WTC11 (cell line): ENCODE measurements at regions not wholly inside any gene's neighbourhood (a gene's known extent, or its start where the extent isn't known, plus 50 kb on each side); places are given as distances from the start of the nearest gene placed in this dataset.

Source experiments
- ATAC-seq: fragments of 200-7000 bp; cut with Tn5 transposase; 2 replicates; pipeline ENCODE4 v1.10.0; 2021; ENCODE audit warnings: mild to moderate bottlenecking, moderate library complexity
- CTCF ChIA-PET: fragments of 300-600 bp; sonication (Branson Sonifier 250); formaldehyde crosslinking; loops from one replicate; lab custom pipeline; 2021; ENCODE audit warnings: antibody characterized with exemption; lab: Charles Lee
- POLR2A ChIA-PET: fragments of 350-600 bp; sonication (Branson Sonifier 250); formaldehyde crosslinking; loops from one replicate; lab custom pipeline; 2021; ENCODE audit warnings: antibody characterized with exemption; lab: Charles Lee
- DNase-seq: peaks from one replicate; pipeline ENCODE4 v3.0.0; 2021; ENCODE audit warnings: low spot score
- H3K27ac Mint-ChIP-seq: 2 replicates; pipeline ENCODE4 v1.8.0; 2021; ENCODE audit warnings: mixed read lengths
- H3K27me3 Mint-ChIP-seq: 2 replicates; pipeline ENCODE4 v1.8.0; 2021; ENCODE audit warnings: low read depth, mild to moderate bottlenecking, moderate library complexity, mixed read lengths
- H3K36me3 Mint-ChIP-seq: 2 replicates; pipeline ENCODE4 v1.8.0; 2021; ENCODE audit warnings: mixed read lengths
- H3K4me1 Mint-ChIP-seq: 2 replicates; pipeline ENCODE4 v1.8.0; 2022; ENCODE audit warnings: mixed read lengths
- H3K4me3 Mint-ChIP-seq: 2 replicates; pipeline ENCODE4 v1.8.0; 2021; ENCODE audit warnings: mild to moderate bottlenecking, moderate library complexity, mixed read lengths
- H3K9me3 Mint-ChIP-seq: 2 replicates; pipeline ENCODE4 v1.8.0; 2021; ENCODE audit warnings: mixed read lengths
- ATF3 ChIP-seq: sonication (generic); formaldehyde crosslinking; conservative IDR thresholded peaks from 2 replicates; pipeline ENCODE4 v1.8.1; 2022; ENCODE audit warnings: mild to moderate bottlenecking, missing genetic modification reagents
- ATF6 ChIP-seq: sonication (generic); formaldehyde crosslinking; IDR thresholded peaks from 2 replicates; pipeline ENCODE4 v1.8.1; 2023; ENCODE audit warnings: mild to moderate bottlenecking, missing genetic modification reagents
- CDX4 ChIP-seq: fragments of 250-450 bp; sonication (Bioruptor Pico); IDR thresholded peaks from 2 replicates; pipeline ENCODE4 v1.9.0; 2021; ENCODE audit warnings: moderate library complexity, mild to moderate bottlenecking, inconsistent platforms, borderline replicate concordance
- ERG ChIP-seq: fragments of 250-450 bp; sonication (Bioruptor Pico); IDR thresholded peaks from 2 replicates; pipeline ENCODE4 v1.8.0; 2021; ENCODE audit warnings: mild to moderate bottlenecking
- ESRRA ChIP-seq: sonication (generic); formaldehyde crosslinking; IDR thresholded peaks from 2 replicates; pipeline ENCODE4 v1.8.1; 2022; ENCODE audit warnings: mild to moderate bottlenecking, missing genetic modification reagents, borderline replicate concordance
- FOXP1 ChIP-seq: sonication (generic); formaldehyde crosslinking; IDR thresholded peaks from 2 replicates; pipeline ENCODE4 v1.8.0; 2022; ENCODE audit warnings: missing genetic modification reagents, mild to moderate bottlenecking, moderate library complexity, borderline replicate concordance
- FOXP4 ChIP-seq: sonication (generic); formaldehyde crosslinking; IDR thresholded peaks from 2 replicates; pipeline ENCODE4 v1.8.0; 2022; ENCODE audit warnings: mild to moderate bottlenecking, missing genetic modification reagents
- NFYB ChIP-seq: sonication (generic); formaldehyde crosslinking; conservative IDR thresholded peaks from 2 replicates; pipeline ENCODE4 v1.8.0; 2022; ENCODE audit warnings: low read depth, missing genetic modification reagents
- NR2C2 ChIP-seq: sonication (generic); formaldehyde crosslinking; IDR thresholded peaks from 2 replicates; pipeline ENCODE4 v1.8.0; 2022; ENCODE audit warnings: mild to moderate bottlenecking, missing genetic modification reagents
- OVOL2 ChIP-seq: fragments of 250-450 bp; sonication (Bioruptor Pico); IDR thresholded peaks from 2 replicates; pipeline ENCODE4 v1.9.0; 2021; ENCODE audit warnings: mild to moderate bottlenecking, borderline replicate concordance
- SMAD3 ChIP-seq: sonication (generic); formaldehyde crosslinking; IDR thresholded peaks from 2 replicates; pipeline ENCODE4 v1.8.0; 2022; ENCODE audit warnings: missing genetic modification reagents, mild to moderate bottlenecking, borderline replicate concordance
- TEAD1 ChIP-seq: sonication (generic); formaldehyde crosslinking; IDR thresholded peaks from 2 replicates; pipeline ENCODE4 v1.8.0; 2022; ENCODE audit warnings: mild to moderate bottlenecking, missing genetic modification reagents
- USF2 ChIP-seq: sonication (generic); formaldehyde crosslinking; IDR thresholded peaks from 2 replicates; pipeline ENCODE4 v1.8.1; 2023; ENCODE audit warnings: mild to moderate bottlenecking, missing genetic modification reagents, moderate library complexity
- ZBTB21 ChIP-seq: sonication (generic); formaldehyde crosslinking; IDR thresholded peaks from 2 replicates; pipeline ENCODE4 v1.8.1; 2023; ENCODE audit warnings: mild to moderate bottlenecking, missing genetic modification reagents, borderline replicate concordance
- ZBTB43 ChIP-seq: sonication (generic); formaldehyde crosslinking; IDR thresholded peaks from 2 replicates; pipeline ENCODE4 v1.8.1; 2023; ENCODE audit warnings: mild to moderate bottlenecking, missing genetic modification reagents
- ZNF121 ChIP-seq: sonication (generic); formaldehyde crosslinking; IDR thresholded peaks from 2 replicates; pipeline ENCODE4 v1.8.0; 2023; ENCODE audit warnings: missing genetic modification reagents
- ZNF219 ChIP-seq: sonication (generic); formaldehyde crosslinking; IDR thresholded peaks from 2 replicates; pipeline ENCODE4 v1.8.0; 2023; ENCODE audit warnings: missing genetic modification reagents, mild to moderate bottlenecking, borderline replicate concordance
- ZNF317 ChIP-seq: sonication (generic); formaldehyde crosslinking; IDR thresholded peaks from 2 replicates; pipeline ENCODE4 v1.8.1; 2023; ENCODE audit warnings: low read depth, mild to moderate bottlenecking, moderate library complexity, missing genetic modification reagents, borderline replicate concordance
- ZNF416 ChIP-seq: fragments of 250-450 bp; sonication (Bioruptor Pico); IDR thresholded peaks from 2 replicates; pipeline ENCODE4 v1.9.0; 2021; ENCODE audit warnings: mild to moderate bottlenecking, inconsistent platforms
- ZNF512 ChIP-seq: sonication (generic); formaldehyde crosslinking; IDR thresholded peaks from 2 replicates; pipeline ENCODE4 v1.8.1; 2022; ENCODE audit warnings: missing genetic modification reagents, borderline replicate concordance
- ZNF671 ChIP-seq: fragments of 250-450 bp; sonication (Bioruptor Pico); IDR thresholded peaks from 2 replicates; pipeline ENCODE4 v1.8.0; 2021; ENCODE audit warnings: mild to moderate bottlenecking

- no peak for TF ChIP-seq ZNF512 (CRISPR knock-in tag)
- TF ChIP-seq NR2C2 (CRISPR knock-in tag) = no peak
- H3K36me3 Mint-ChIP-seq = no peaks in the 10 kb centered on the region
- POLR2A ChIA-PET = no interaction called here
- H3K4me3 Mint-ChIP-seq = no peak overlapping the region
- no peaks in the 10 kb centered on the region for H3K4me1 Mint-ChIP-seq
- DNase-seq (no peak), ATAC-seq (no peak)
- CTCF ChIA-PET = no interaction called here
- H3K9me3 Mint-ChIP-seq = peaks cover 10% of the 10 kb centered on the region; the same call in 1 of the 2 replicates
- no peaks in the 10 kb centered on the region for H3K27me3 Mint-ChIP-seq
- H3K27ac Mint-ChIP-seq = no peak overlapping the region
Measured at GRCh38 chr13:76600081-76600480, 286.1 kb downstream of the KCTD12 start.

GRCh38 chr13:76597868-76598267 lies 288.3 kb downstream of the KCTD12 start:
- H3K27ac Mint-ChIP-seq = no peak overlapping the region
- no peak overlapping the region for H3K4me3 Mint-ChIP-seq
- H3K4me1 Mint-ChIP-seq = no peaks in the 10 kb centered on the region
- H3K36me3 Mint-ChIP-seq = no peaks in the 10 kb centered on the region
- no peak for ATAC-seq
- POLR2A ChIA-PET = no interaction called here
- H3K9me3 Mint-ChIP-seq = peaks cover 8% of the 10 kb centered on the region
- TF ChIP-seq ZNF219 (CRISPR knock-in tag) (no peak), OVOL2 (CRISPR knock-in tag) (no peak), ZNF121 (CRISPR knock-in tag) (no peak), ERG (CRISPR knock-in tag) (no peak), SMAD3 (CRISPR knock-in tag) (no peak), ZNF317 (CRISPR knock-in tag) (no peak), ZNF416 (no peak), USF2 (CRISPR knock-in tag) (no peak)
- CTCF ChIA-PET = no interaction called here
- no peaks in the 10 kb centered on the region for H3K27me3 Mint-ChIP-seq
- DNase-seq = no peak

GRCh38 chr13:76596216-76596615 lies 290.0 kb downstream of the KCTD12 start:
- no peaks in the 10 kb centered on the region for H3K4me1 Mint-ChIP-seq
- POLR2A ChIA-PET = no interaction called here
- TF ChIP-seq NFYB (CRISPR knock-in tag) = no peak
- TF ChIP-seq ZNF671 (CRISPR knock-in tag) = no peak
- TF ChIP-seq ESRRA (CRISPR knock-in tag) = no peak
- TF ChIP-seq ZBTB43 = no peak
- TF ChIP-seq ATF3 (CRISPR knock-in tag) = no peak
- TF ChIP-seq TEAD1 (CRISPR knock-in tag) = no peak
- TF ChIP-seq FOXP1 (CRISPR knock-in tag) = no peak
- no peak for TF ChIP-seq ATF6 (CRISPR knock-in tag)
- TF ChIP-seq FOXP4 (CRISPR knock-in tag) = no peak
- no peak for TF ChIP-seq ERG (CRISPR knock-in tag)
- no peak for TF ChIP-seq CDX4 (CRISPR knock-in tag)
- TF ChIP-seq ZBTB21 (CRISPR knock-in tag) = no peak

More at GRCh38 chr13:76596216-76596615, 290.0 kb downstream of the KCTD12 start:
- Mint-ChIP-seq H3K36me3 (no peaks in the 10 kb centered on the region), H3K27ac (no peak overlapping the region), H3K9me3 (peaks cover 8% of the 10 kb centered on the region), H3K27me3 (no peaks in the 10 kb centered on the region), H3K4me3 (no peak overlapping the region)
- CTCF ChIA-PET = no interaction called here
- no peak for ATAC-seq
- no peak for DNase-seq
